PFSK-1 (cell line): ENCODE measurements at regions not wholly inside any gene's neighbourhood (a gene's known extent, or its start where the extent isn't known, plus 50 kb on each side); places are given as distances from the start of the nearest gene placed in this dataset.

Experiments used
- FOXP2 ChIP-seq: optimal IDR thresholded peaks from 2 replicates; pipeline ENCODE3; 2011; ENCODE audit warnings: borderline replicate concordance, control low read depth, inconsistent platforms; ENCODE audit not compliant: insufficient read depth; ENCODE audit errors: extremely low read length, extremely low read depth
- POLR2AphosphoS5 ChIP-seq: IDR thresholded peaks from 2 replicates; pipeline ENCODE4 v1.6.1; 2012; ENCODE audit warnings: low read depth, mild to moderate bottlenecking, control low read depth, low read length, moderate library complexity
- SIN3A ChIP-seq: IDR thresholded peaks from 2 replicates; pipeline ENCODE4 v1.6.1; 2012; ENCODE audit warnings: mild to moderate bottlenecking, low read length, moderate library complexity, borderline replicate concordance; ENCODE audit not compliant: insufficient read depth
- TAF1 ChIP-seq: IDR thresholded peaks from 2 replicates; pipeline ENCODE4 v1.6.1; 2012; ENCODE audit warnings: low read length, control low read depth, borderline replicate concordance; ENCODE audit not compliant: insufficient read depth
- TF ChIP-seq, protein P1 (sequence below), 2 experiments: IDR thresholded peaks; 2 replicates each; pipeline versions ENCODE4 v1.6.1 to v1.8.0; 2011 to 2012; ENCODE audit warnings: low read depth in 2 of 2, low read length in 2 of 2, control low read depth in 1 of 2, inconsistent platforms in 1 of 2, mild to moderate bottlenecking in 1 of 2, moderate library complexity in 1 of 2; ENCODE audit not compliant: insufficient read depth in 1 of 2

DNA sequence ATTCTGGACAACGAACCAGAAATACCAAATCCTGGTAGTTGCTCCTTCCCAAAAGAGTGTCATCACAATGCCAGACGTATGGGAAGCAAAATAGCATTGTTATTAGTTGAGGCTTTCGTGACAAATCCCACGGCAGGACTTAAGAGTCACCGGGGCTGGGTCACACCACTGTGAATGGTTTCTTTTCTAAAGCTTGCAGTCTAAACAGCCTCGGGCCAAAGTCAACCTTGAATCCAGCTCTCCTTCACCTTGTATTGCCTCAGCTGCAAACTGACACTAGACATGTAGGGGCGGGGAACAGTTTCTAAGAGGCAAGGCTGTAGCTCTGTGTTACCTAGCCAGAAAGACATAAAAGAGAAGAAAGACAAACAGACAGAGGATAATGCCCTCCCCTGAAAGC is 734.8 kb downstream of the MED13L start:
- TF ChIP-seq POLR2AphosphoS5 (no peak), TAF1 (no peak), SIN3A (no peak), FOXP2 (no peak)
- TF ChIP-seq, protein P1, sequence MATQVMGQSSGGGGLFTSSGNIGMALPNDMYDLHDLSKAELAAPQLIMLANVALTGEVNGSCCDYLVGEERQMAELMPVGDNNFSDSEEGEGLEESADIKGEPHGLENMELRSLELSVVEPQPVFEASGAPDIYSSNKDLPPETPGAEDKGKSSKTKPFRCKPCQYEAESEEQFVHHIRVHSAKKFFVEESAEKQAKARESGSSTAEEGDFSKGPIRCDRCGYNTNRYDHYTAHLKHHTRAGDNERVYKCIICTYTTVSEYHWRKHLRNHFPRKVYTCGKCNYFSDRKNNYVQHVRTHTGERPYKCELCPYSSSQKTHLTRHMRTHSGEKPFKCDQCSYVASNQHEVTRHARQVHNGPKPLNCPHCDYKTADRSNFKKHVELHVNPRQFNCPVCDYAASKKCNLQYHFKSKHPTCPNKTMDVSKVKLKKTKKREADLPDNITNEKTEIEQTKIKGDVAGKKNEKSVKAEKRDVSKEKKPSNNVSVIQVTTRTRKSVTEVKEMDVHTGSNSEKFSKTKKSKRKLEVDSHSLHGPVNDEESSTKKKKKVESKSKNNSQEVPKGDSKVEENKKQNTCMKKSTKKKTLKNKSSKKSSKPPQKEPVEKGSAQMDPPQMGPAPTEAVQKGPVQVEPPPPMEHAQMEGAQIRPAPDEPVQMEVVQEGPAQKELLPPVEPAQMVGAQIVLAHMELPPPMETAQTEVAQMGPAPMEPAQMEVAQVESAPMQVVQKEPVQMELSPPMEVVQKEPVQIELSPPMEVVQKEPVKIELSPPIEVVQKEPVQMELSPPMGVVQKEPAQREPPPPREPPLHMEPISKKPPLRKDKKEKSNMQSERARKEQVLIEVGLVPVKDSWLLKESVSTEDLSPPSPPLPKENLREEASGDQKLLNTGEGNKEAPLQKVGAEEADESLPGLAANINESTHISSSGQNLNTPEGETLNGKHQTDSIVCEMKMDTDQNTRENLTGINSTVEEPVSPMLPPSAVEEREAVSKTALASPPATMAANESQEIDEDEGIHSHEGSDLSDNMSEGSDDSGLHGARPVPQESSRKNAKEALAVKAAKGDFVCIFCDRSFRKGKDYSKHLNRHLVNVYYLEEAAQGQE (IDR thresholded peaks at IDR 0.05; ENCODE audit: insufficient read depth in 1 of 2, low read depth in 2 of 2, low read length in 2 of 2), result no peak
